GM23338 (cell line): ENCODE measurements at regions not wholly inside any gene's neighbourhood (a gene's known extent, or its start where the extent isn't known, plus 50 kb on each side); places are given as distances from the start of the nearest gene placed in this dataset.

Experiments used
- ATAC-seq: fragments of 200-7000 bp; cut with Tn5 transposase; 3 replicates; pipeline ENCODE4 v1.9.1; 2020
- DNase-seq: peaks from one replicate; pipeline ENCODE4 v3.0.0-alpha.2; 2015; ENCODE audit warnings: low spot score
- H2AFZ ChIP-seq: fragments of 200-600 bp; sonication (generic); 2 replicates; pipeline ENCODE4 v1.8.0; 2016; ENCODE audit warnings: antibody characterized with exemption, mild to moderate bottlenecking, moderate library complexity
- H3F3A ChIP-seq: fragments of 200-600 bp; sonication (generic); replicated peaks from 2 replicates; pipeline ENCODE4 v1.8.0; 2017; ENCODE audit warnings: antibody characterized with exemption, mixed run types, low read depth
- H3K27ac ChIP-seq: fragments of 200-600 bp; sonication (generic); 2 replicates; pipeline ENCODE4 v1.6.1; 2016; ENCODE audit warnings: low read depth
- H3K27me3 ChIP-seq: fragments of 200-600 bp; sonication (generic); 2 replicates; pipeline ENCODE4 v1.8.0; 2016; ENCODE audit warnings: mild to moderate bottlenecking, mixed run types, moderate library complexity; ENCODE audit not compliant: insufficient read depth
- H3K36me3 ChIP-seq: fragments of 200-600 bp; sonication (generic); 2 replicates; pipeline ENCODE4 v1.8.0; 2016; ENCODE audit warnings: mild to moderate bottlenecking; ENCODE audit not compliant: insufficient read depth
- H3K4me1 ChIP-seq: fragments of 200-600 bp; sonication (generic); 2 replicates; pipeline ENCODE4 v1.8.0; 2016; ENCODE audit warnings: mild to moderate bottlenecking, moderate library complexity; ENCODE audit not compliant: insufficient read depth
- H3K4me2 ChIP-seq: fragments of 200-600 bp; sonication (generic); 2 replicates; pipeline ENCODE4 v1.7.1; 2017; ENCODE audit warnings: mixed run types
- H3K4me3 ChIP-seq: fragments of 200-600 bp; sonication (generic); 2 replicates; pipeline ENCODE4 v1.6.1; 2016; ENCODE audit warnings: mixed run types
- H3K79me2 ChIP-seq: fragments of 200-600 bp; sonication (generic); replicated peaks from 2 replicates; pipeline ENCODE4 v1.8.0; 2017; ENCODE audit warnings: mild to moderate bottlenecking; ENCODE audit not compliant: insufficient read depth
- H3K9me2 ChIP-seq: fragments of 200-600 bp; sonication (generic); 2 replicates; pipeline ENCODE4 v1.8.0; 2017; ENCODE audit not compliant: insufficient read depth
- H4K20me1 ChIP-seq: fragments of 200-600 bp; sonication (generic); replicated peaks from 2 replicates; pipeline ENCODE4 v1.8.0; 2017; ENCODE audit warnings: mild to moderate bottlenecking; ENCODE audit not compliant: insufficient read depth
- H3K27ac Mint-ChIP-seq: 2 replicates; pipeline ENCODE4 v1.8.0; 2020; ENCODE audit warnings: inconsistent platforms, mild to moderate bottlenecking, moderate library complexity, mixed read lengths
- H3K27me3 Mint-ChIP-seq: 3 replicates; pipeline ENCODE4 v1.8.0; 2022; ENCODE audit warnings: low read depth, mild to moderate bottlenecking, moderate library complexity, mixed read lengths, inconsistent platforms; ENCODE audit not compliant: insufficient read depth, poor library complexity
- H3K36me3 Mint-ChIP-seq: 3 replicates; pipeline ENCODE4 v1.8.0; 2021; ENCODE audit warnings: low read depth, mild to moderate bottlenecking, inconsistent platforms, moderate library complexity, mixed read lengths
- H3K4me1 Mint-ChIP-seq: 3 replicates; pipeline ENCODE4 v1.8.0; 2020; ENCODE audit warnings: mild to moderate bottlenecking, inconsistent platforms, mixed read lengths
- H3K4me3 Mint-ChIP-seq: 3 replicates; pipeline ENCODE4 v1.8.0; 2021; ENCODE audit warnings: moderate library complexity, mild to moderate bottlenecking, inconsistent platforms, mixed read lengths
- H3K9me3 Mint-ChIP-seq: 3 replicates; pipeline ENCODE4 v1.8.0; 2020; ENCODE audit warnings: moderate library complexity, mild to moderate bottlenecking, inconsistent platforms, mixed read lengths
- CREB1 ChIP-seq: fragments of 250-450 bp; sonication (Bioruptor Pico); IDR thresholded peaks from 2 replicates; pipeline ENCODE4 v1.5.0; 2020; ENCODE audit warnings: low read depth, mild to moderate bottlenecking, moderate library complexity
- EZH2 ChIP-seq: fragments of 200-600 bp; sonication (generic); IDR thresholded peaks from one replicate; pipeline ENCODE4 v1.8.0; 2017; ENCODE audit warnings: antibody characterized with exemption, mild to moderate bottlenecking, low read depth; ENCODE audit not compliant: unreplicated experiment
- EZH2phosphoT487 ChIP-seq: fragments of 200-600 bp; sonication (generic); IDR thresholded peaks from one replicate; pipeline ENCODE4 v1.8.1; 2018; ENCODE audit warnings: antibody characterized with exemption; ENCODE audit not compliant: unreplicated experiment
- JUNB ChIP-seq: IDR thresholded peaks from one replicate; pipeline ENCODE4 v1.6.1; 2016; ENCODE audit warnings: antibody characterized with exemption; ENCODE audit not compliant: unreplicated experiment
- NANOG ChIP-seq: IDR thresholded peaks from 2 replicates; pipeline ENCODE4 v1.6.1; 2016; ENCODE audit warnings: antibody characterized with exemption, borderline replicate concordance
- POLR2AphosphoS5 ChIP-seq: IDR thresholded peaks from 2 replicates; pipeline ENCODE4 v1.6.1; 2016; ENCODE audit warnings: antibody characterized with exemption, low read depth
- STAT1 ChIP-seq: IDR thresholded peaks from one replicate; pipeline ENCODE4 v1.6.1; 2016; ENCODE audit warnings: antibody characterized with exemption; ENCODE audit not compliant: unreplicated experiment
- ZNF114 ChIP-seq: fragments of 250-450 bp; sonication (Bioruptor Pico); IDR thresholded peaks from 2 replicates; pipeline ENCODE4 v1.5.0; 2020; ENCODE audit warnings: mild to moderate bottlenecking, moderate library complexity
- ZNF331 ChIP-seq: fragments of 250-450 bp; sonication (Bioruptor Pico); IDR thresholded peaks from 2 replicates; pipeline ENCODE4 v1.5.0; 2020; ENCODE audit warnings: low read depth, mild to moderate bottlenecking, moderate library complexity
- TF ChIP-seq, protein P1 (sequence below): IDR thresholded peaks from one replicate; pipeline ENCODE4 v1.6.1; 2018; ENCODE audit warnings: antibody characterized with exemption; ENCODE audit not compliant: unreplicated experiment
- TF ChIP-seq, protein P2 (sequence below): IDR thresholded peaks from 2 replicates; pipeline ENCODE4 v1.6.1; 2016; ENCODE audit warnings: antibody characterized with exemption
- TF ChIP-seq, protein P3 (sequence below): fragments of 250-450 bp; sonication (Bioruptor Pico); IDR thresholded peaks from 2 replicates; pipeline ENCODE4 v1.5.0; 2020; ENCODE audit warnings: mild to moderate bottlenecking, moderate library complexity
- TF ChIP-seq, protein P4 (sequence below), 2 experiments: fragments of 200-600 bp in 1 of 2; sonication (generic) in 1 of 2; conservative IDR thresholded peaks; 2 replicates each; pipeline versions ENCODE4 v1.5.1 to v1.6.1; 2016 to 2017; ENCODE audit warnings: antibody characterized with exemption in 2 of 2, low read depth in 2 of 2, mild to moderate bottlenecking in 2 of 2, moderate library complexity in 1 of 2

DNA sequence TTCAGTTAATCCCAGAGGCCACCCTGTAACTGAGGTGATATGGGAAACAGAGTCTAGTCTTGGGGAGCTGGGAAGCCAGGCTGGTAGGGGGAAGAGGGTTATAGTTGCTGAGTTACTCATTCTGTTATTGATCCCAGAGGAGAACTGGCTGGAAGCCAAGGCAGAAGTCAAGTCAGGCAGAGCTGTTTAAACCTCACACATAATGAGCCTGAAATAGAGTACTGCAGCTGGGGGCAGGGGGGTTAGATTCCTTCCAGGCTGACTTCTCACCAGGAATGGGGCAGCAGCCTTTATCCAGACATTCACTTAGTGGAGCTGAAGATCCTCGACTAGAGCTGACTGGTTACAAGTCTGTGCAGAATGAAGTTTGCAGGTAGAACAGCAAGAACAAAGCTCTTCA, 144.9 kb downstream of the C4orf33 start:
- H3K4me3 Mint-ChIP-seq = no peak overlapping the region
- no peaks in the 10 kb centered on the region for H3K36me3 ChIP-seq
- peak overlapping the region; percentile 45; the same call in 1 of the 2 replicates for H2AFZ ChIP-seq
- no peak overlapping the region for H3K4me3 ChIP-seq
- no peak overlapping the region for H3K4me2 ChIP-seq
- no peak for DNase-seq
- H3K27me3 Mint-ChIP-seq = no peaks in the 10 kb centered on the region
- no peaks in the 10 kb centered on the region for H3K9me2 ChIP-seq
- no peaks in the 10 kb centered on the region for H3K4me1 ChIP-seq
- no peaks in the 10 kb centered on the region for H3K36me3 Mint-ChIP-seq
- no peak for ATAC-seq
- H3K9me3 Mint-ChIP-seq = no peaks in the 10 kb centered on the region
- no peak for TF ChIP-seq POLR2AphosphoS5
- TF ChIP-seq, protein P1, sequence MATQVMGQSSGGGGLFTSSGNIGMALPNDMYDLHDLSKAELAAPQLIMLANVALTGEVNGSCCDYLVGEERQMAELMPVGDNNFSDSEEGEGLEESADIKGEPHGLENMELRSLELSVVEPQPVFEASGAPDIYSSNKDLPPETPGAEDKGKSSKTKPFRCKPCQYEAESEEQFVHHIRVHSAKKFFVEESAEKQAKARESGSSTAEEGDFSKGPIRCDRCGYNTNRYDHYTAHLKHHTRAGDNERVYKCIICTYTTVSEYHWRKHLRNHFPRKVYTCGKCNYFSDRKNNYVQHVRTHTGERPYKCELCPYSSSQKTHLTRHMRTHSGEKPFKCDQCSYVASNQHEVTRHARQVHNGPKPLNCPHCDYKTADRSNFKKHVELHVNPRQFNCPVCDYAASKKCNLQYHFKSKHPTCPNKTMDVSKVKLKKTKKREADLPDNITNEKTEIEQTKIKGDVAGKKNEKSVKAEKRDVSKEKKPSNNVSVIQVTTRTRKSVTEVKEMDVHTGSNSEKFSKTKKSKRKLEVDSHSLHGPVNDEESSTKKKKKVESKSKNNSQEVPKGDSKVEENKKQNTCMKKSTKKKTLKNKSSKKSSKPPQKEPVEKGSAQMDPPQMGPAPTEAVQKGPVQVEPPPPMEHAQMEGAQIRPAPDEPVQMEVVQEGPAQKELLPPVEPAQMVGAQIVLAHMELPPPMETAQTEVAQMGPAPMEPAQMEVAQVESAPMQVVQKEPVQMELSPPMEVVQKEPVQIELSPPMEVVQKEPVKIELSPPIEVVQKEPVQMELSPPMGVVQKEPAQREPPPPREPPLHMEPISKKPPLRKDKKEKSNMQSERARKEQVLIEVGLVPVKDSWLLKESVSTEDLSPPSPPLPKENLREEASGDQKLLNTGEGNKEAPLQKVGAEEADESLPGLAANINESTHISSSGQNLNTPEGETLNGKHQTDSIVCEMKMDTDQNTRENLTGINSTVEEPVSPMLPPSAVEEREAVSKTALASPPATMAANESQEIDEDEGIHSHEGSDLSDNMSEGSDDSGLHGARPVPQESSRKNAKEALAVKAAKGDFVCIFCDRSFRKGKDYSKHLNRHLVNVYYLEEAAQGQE = no peak
- no peak for TF ChIP-seq EZH2phosphoT487
- no peak for TF ChIP-seq STAT1
- TF ChIP-seq CREB1 (CRISPR knock-in tag) = no peak
- no peak for TF ChIP-seq ZNF114
- no peak for TF ChIP-seq JUNB
- TF ChIP-seq, protein P2, sequence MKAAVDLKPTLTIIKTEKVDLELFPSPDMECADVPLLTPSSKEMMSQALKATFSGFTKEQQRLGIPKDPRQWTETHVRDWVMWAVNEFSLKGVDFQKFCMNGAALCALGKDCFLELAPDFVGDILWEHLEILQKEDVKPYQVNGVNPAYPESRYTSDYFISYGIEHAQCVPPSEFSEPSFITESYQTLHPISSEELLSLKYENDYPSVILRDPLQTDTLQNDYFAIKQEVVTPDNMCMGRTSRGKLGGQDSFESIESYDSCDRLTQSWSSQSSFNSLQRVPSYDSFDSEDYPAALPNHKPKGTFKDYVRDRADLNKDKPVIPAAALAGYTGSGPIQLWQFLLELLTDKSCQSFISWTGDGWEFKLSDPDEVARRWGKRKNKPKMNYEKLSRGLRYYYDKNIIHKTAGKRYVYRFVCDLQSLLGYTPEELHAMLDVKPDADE = no peak
- TF ChIP-seq, protein P3, sequence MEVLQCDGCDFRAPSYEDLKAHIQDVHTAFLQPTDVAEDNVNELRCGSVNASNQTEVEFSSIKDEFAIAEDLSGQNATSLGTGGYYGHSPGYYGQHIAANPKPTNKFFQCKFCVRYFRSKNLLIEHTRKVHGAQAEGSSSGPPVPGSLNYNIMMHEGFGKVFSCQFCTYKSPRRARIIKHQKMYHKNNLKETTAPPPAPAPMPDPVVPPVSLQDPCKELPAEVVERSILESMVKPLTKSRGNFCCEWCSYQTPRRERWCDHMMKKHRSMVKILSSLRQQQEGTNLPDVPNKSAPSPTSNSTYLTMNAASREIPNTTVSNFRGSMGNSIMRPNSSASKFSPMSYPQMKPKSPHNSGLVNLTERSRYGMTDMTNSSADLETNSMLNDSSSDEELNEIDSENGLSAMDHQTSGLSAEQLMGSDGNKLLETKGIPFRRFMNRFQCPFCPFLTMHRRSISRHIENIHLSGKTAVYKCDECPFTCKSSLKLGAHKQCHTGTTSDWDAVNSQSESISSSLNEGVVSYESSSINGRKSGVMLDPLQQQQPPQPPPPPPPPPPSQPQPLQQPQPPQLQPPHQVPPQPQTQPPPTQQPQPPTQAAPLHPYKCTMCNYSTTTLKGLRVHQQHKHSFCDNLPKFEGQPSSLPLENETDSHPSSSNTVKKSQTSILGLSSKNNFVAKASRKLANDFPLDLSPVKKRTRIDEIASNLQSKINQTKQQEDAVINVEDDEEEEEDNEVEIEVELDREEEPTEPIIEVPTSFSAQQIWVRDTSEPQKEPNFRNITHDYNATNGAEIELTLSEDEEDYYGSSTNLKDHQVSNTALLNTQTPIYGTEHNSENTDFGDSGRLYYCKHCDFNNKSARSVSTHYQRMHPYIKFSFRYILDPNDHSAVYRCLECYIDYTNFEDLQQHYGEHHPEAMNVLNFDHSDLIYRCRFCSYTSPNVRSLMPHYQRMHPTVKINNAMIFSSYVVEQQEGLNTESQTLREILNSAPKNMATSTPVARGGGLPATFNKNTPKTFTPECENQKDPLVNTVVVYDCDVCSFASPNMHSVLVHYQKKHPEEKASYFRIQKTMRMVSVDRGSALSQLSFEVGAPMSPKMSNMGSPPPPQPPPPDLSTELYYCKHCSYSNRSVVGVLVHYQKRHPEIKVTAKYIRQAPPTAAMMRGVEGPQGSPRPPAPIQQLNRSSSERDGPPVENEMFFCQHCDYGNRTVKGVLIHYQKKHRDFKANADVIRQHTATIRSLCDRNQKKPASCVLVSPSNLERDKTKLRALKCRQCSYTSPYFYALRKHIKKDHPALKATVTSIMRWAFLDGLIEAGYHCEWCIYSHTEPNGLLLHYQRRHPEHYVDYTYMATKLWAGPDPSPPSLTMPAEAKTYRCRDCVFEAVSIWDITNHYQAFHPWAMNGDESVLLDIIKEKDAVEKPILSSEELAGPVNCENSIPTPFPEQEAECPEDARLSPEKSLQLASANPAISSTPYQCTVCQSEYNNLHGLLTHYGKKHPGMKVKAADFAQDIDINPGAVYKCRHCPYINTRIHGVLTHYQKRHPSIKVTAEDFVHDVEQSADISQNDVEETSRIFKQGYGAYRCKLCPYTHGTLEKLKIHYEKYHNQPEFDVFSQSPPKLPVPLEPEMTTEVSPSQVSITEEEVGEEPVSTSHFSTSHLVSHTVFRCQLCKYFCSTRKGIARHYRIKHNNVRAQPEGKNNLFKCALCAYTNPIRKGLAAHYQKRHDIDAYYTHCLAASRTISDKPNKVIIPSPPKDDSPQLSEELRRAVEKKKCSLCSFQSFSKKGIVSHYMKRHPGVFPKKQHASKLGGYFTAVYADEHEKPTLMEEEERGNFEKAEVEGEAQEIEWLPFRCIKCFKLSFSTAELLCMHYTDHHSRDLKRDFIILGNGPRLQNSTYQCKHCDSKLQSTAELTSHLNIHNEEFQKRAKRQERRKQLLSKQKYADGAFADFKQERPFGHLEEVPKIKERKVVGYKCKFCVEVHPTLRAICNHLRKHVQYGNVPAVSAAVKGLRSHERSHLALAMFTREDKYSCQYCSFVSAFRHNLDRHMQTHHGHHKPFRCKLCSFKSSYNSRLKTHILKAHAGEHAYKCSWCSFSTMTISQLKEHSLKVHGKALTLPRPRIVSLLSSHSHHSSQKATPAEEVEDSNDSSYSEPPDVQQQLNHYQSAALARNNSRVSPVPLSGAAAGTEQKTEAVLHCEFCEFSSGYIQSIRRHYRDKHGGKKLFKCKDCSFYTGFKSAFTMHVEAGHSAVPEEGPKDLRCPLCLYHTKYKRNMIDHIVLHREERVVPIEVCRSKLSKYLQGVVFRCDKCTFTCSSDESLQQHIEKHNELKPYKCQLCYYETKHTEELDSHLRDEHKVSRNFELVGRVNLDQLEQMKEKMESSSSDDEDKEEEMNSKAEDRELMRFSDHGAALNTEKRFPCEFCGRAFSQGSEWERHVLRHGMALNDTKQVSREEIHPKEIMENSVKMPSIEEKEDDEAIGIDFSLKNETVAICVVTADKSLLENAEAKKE (CRISPR knock-in tag) = no peak
- TF ChIP-seq EZH2 = no peak
- TF ChIP-seq, protein P4, sequence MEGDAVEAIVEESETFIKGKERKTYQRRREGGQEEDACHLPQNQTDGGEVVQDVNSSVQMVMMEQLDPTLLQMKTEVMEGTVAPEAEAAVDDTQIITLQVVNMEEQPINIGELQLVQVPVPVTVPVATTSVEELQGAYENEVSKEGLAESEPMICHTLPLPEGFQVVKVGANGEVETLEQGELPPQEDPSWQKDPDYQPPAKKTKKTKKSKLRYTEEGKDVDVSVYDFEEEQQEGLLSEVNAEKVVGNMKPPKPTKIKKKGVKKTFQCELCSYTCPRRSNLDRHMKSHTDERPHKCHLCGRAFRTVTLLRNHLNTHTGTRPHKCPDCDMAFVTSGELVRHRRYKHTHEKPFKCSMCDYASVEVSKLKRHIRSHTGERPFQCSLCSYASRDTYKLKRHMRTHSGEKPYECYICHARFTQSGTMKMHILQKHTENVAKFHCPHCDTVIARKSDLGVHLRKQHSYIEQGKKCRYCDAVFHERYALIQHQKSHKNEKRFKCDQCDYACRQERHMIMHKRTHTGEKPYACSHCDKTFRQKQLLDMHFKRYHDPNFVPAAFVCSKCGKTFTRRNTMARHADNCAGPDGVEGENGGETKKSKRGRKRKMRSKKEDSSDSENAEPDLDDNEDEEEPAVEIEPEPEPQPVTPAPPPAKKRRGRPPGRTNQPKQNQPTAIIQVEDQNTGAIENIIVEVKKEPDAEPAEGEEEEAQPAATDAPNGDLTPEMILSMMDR (conservative IDR thresholded peaks at IDR 0.05; ENCODE audit: low read depth in 2 of 2) = no peak
- no peak for TF ChIP-seq NANOG
- no peak for TF ChIP-seq ZNF331 (CRISPR knock-in tag)
- H3F3A ChIP-seq = no peaks in the 10 kb centered on the region
- no peaks in the 10 kb centered on the region for H3K27me3 ChIP-seq
- no peaks in the 10 kb centered on the region for H4K20me1 ChIP-seq
- H3K79me2 ChIP-seq = no peaks in the 10 kb centered on the region
- H3K4me1 Mint-ChIP-seq = peaks cover 4% of the 10 kb centered on the region; the same call in 2 of the 3 replicates
- peak overlapping the region; percentile 20; the same call in 1 of the 2 replicates for H3K27ac Mint-ChIP-seq
- no peak overlapping the region for H3K27ac ChIP-seq
